ENCODE measurements at regions not wholly inside any gene's neighbourhood (a gene's known extent, or its start where the extent isn't known, plus 50 kb on each side); places are given as distances from the start of the nearest gene placed in this dataset.

- no peak for DNase-seq (ENCODE audit: low read depth, low spot score)
Measured at GRCh38 chr1:29677028-29678024, 441.0 kb downstream of the PTPRU start.

- no peak for DNase-seq (ENCODE audit: low read depth, low spot score)
Measured at GRCh38 chr1:29676496-29676895, 440.2 kb downstream of the PTPRU start.

GRCh38 chr1:29675481-29676263 is 439.4 kb downstream of the PTPRU start:
- no peak for DNase-seq (ENCODE audit: low read depth, low spot score)

- no peak for DNase-seq (ENCODE audit: low read depth, low spot score)
Measured at GRCh38 chr1:29674627-29675326, 438.5 kb downstream of the PTPRU start.

- no peak for DNase-seq (ENCODE audit: low read depth, low spot score)
Measured at GRCh38 chr1:29673669-29674626, 437.6 kb downstream of the PTPRU start.

- DNase-seq (ENCODE audit: low read depth, low spot score) = no peak
Measured at GRCh38 chr1:29673228-29673500, 436.8 kb downstream of the PTPRU start.

- no peak for DNase-seq (ENCODE audit: low read depth, low spot score)
Measured at GRCh38 chr1:29672416-29673227, 436.3 kb downstream of the PTPRU start.

- DNase-seq (ENCODE audit: low read depth, low spot score) = no peak
Measured at GRCh38 chr1:29671446-29672356, 435.4 kb downstream of the PTPRU start.

GRCh38 chr1:29670752-29671151 is 434.4 kb downstream of the PTPRU start:
- DNase-seq (ENCODE audit: low read depth, low spot score) = no peak

GRCh38 chr1:29669912-29670311 is 433.6 kb downstream of the PTPRU start:
- no peak for DNase-seq (ENCODE audit: low read depth, low spot score)

- DNase-seq (ENCODE audit: low read depth, low spot score) = no peak
Measured at GRCh38 chr1:29669158-29669871, 433.0 kb downstream of the PTPRU start.

GRCh38 chr1:29668551-29669157 is 432.3 kb downstream of the PTPRU start:
- DNase-seq (ENCODE audit: low read depth, low spot score) = no peak

- DNase-seq (ENCODE audit: low read depth, low spot score) = no peak
Measured at GRCh38 chr1:29667951-29668350, 431.6 kb downstream of the PTPRU start.

GRCh38 chr1:29664711-29665110 is 428.4 kb downstream of the PTPRU start:
- no peak for DNase-seq (ENCODE audit: low read depth, low spot score)

- no peak for DNase-seq (ENCODE audit: low read depth, low spot score)
Measured at GRCh38 chr1:29658688-29659087, 422.4 kb downstream of the PTPRU start.

- DNase-seq (ENCODE audit: low read depth, low spot score) = no peak
Measured at GRCh38 chr1:29657816-29658215, 421.5 kb downstream of the PTPRU start.

GRCh38 chr1:29655945-29656850 is 419.9 kb downstream of the PTPRU start:
- DNase-seq (ENCODE audit: low read depth, low spot score) = peak; percentile 37
